Lower lobe of right lung (tissue), 2 donors: ENCODE measurements at regions not wholly inside any gene's neighbourhood (a gene's known extent, or its start where the extent isn't known, plus 50 kb on each side); places are given as distances from the start of the nearest gene placed in this dataset.

Experiments
- ATAC-seq, 2 donors: fragments of 200-7000 bp; cut with Tn5 transposase; one replicate each; pipeline ENCODE4 v1.9.1; 2020 to 2022; ENCODE audit warnings: mild to moderate bottlenecking in 2 of 2, moderate library complexity in 2 of 2
- DNase-seq: peaks from one replicate; pipeline ENCODE4 v3.0.0-alpha.2; 2020
- H3K27ac ChIP-seq: fragments of 200-600 bp; one replicate; pipeline ENCODE4 v1.8.0; 2022
- H3K27me3 ChIP-seq: fragments of 200-600 bp; one replicate; pipeline ENCODE4 v1.8.0; 2022; ENCODE audit warnings: low read depth
- H3K36me3 ChIP-seq: fragments of 200-600 bp; one replicate; pipeline ENCODE4 v1.8.0; 2022; ENCODE audit warnings: mild to moderate bottlenecking
- H3K4me1 ChIP-seq: fragments of 200-600 bp; one replicate; pipeline ENCODE4 v1.8.0; 2022
- H3K4me3 ChIP-seq: fragments of 200-600 bp; one replicate; pipeline ENCODE4 v1.8.0; 2022; ENCODE audit warnings: mild to moderate bottlenecking
- H3K9me3 ChIP-seq: fragments of 200-600 bp; one replicate; pipeline ENCODE4 v1.8.0; 2022
- intact Hi-C: fragments of 100-400 bp; cut with DNase I; formaldehyde crosslinking; loops from one replicate; pipeline ENCODE4 v1.11.0; 2022
- TF ChIP-seq, protein P1 (sequence below): fragments of 200-600 bp; IDR thresholded peaks from one replicate; pipeline ENCODE4 v1.8.0; 2022; ENCODE audit warnings: antibody characterized with exemption, mild to moderate bottlenecking
- donor health status: DM: no; HTN: yes; CAD: no; lungs with severe emphysema.

DNA sequence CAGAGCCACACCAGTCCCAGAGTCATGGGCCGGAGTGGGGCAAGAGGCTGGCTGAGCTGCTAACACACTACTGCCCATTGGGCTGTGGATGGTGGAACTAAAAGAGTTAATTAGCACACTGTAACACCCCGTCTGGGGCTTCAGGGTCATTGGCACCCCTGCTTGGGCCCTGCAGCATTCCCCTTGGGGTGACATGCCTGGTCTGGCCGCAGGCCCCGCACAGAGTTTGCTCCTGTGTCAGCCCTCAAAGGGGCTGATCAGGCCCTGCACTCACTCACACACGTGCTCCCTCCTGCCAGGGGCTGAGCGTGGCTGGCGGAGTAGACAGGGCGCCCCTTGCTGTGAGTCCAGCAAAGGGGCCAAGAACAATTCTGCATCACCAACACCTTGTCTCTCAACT is 1499.6 kb upstream of the TMEM132C start:
- Histone ChIP-seq H3K9me3 (peaks cover 14% of the 10 kb centered on the region), H3K27me3 (no peaks in the 10 kb centered on the region), H3K27ac (no peak overlapping the region), H3K4me3 (no peak overlapping the region), H3K4me1 (no peaks in the 10 kb centered on the region), H3K36me3 (no peaks in the 10 kb centered on the region)
- intact Hi-C loops, result no loop called here
- DNase-seq (no peak), ATAC-seq (peak in 1 of 2 donors; percentile 7)
- TF ChIP-seq, protein P1, sequence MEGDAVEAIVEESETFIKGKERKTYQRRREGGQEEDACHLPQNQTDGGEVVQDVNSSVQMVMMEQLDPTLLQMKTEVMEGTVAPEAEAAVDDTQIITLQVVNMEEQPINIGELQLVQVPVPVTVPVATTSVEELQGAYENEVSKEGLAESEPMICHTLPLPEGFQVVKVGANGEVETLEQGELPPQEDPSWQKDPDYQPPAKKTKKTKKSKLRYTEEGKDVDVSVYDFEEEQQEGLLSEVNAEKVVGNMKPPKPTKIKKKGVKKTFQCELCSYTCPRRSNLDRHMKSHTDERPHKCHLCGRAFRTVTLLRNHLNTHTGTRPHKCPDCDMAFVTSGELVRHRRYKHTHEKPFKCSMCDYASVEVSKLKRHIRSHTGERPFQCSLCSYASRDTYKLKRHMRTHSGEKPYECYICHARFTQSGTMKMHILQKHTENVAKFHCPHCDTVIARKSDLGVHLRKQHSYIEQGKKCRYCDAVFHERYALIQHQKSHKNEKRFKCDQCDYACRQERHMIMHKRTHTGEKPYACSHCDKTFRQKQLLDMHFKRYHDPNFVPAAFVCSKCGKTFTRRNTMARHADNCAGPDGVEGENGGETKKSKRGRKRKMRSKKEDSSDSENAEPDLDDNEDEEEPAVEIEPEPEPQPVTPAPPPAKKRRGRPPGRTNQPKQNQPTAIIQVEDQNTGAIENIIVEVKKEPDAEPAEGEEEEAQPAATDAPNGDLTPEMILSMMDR, result no peak

DNA sequence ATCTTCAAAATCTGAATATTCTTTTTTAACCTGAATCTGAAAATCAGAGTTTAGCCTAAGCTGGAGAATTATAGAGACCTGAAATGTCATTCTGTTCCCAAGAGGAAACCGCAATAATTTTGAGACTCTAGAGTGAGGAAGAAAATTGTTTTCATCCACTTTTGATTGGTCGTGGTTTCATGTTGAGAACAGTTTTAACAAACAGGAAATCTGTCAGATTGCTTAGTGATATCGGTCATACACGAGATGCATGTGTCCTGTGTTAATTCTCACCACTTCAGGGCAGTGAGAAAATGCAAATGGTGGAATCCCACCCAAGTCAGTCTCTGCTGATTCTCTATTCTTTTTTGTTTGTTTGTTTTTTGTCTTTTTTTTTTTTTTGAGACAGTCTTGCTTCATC is 1498.5 kb upstream of the TMEM132C start:
- no peaks in the 10 kb centered on the region for H3K36me3 ChIP-seq
- no peak for ATAC-seq
- intact Hi-C loops, result no loop called here

DNA sequence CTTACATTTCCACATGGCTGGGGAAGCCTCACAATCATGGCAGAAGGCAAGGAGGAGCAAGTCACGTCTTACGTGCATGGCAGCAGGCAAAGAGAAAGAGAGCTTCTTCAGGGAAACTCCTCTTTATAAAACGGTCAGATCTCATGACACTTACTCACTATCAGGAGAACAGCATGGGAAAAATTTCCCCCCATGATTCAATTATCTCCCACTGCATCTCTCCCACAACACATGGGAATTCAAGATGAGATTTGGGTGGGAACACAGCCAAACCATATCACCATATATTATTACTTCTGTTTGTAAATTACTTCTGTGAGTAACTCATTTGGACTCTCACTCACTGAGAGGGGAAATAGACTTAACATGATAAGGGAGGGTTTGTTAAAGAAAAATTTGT is 1496.8 kb upstream of the TMEM132C start:
- no peaks in the 10 kb centered on the region for H3K36me3 ChIP-seq
- DNase-seq (no peak), ATAC-seq (no peak)
- no peak overlapping the region for H3K4me3 ChIP-seq
- no peaks in the 10 kb centered on the region for H3K9me3 ChIP-seq
- intact Hi-C loops, result no loop called here
- H3K27me3 ChIP-seq, result no peaks in the 10 kb centered on the region
- H3K4me1 ChIP-seq, result no peaks in the 10 kb centered on the region
- TF ChIP-seq, protein P1, result no peak
- no peak overlapping the region for H3K27ac ChIP-seq

More for the DNA sequence above, 1498.5 kb upstream of the TMEM132C start:
- Histone ChIP-seq H3K4me3 (no peak overlapping the region), H3K9me3 (peaks cover 2% of the 10 kb centered on the region), H3K27ac (no peak overlapping the region), H3K4me1 (no peaks in the 10 kb centered on the region), H3K27me3 (no peaks in the 10 kb centered on the region)
- DNase-seq, result no peak
- TF ChIP-seq, protein P1, result no peak

DNA sequence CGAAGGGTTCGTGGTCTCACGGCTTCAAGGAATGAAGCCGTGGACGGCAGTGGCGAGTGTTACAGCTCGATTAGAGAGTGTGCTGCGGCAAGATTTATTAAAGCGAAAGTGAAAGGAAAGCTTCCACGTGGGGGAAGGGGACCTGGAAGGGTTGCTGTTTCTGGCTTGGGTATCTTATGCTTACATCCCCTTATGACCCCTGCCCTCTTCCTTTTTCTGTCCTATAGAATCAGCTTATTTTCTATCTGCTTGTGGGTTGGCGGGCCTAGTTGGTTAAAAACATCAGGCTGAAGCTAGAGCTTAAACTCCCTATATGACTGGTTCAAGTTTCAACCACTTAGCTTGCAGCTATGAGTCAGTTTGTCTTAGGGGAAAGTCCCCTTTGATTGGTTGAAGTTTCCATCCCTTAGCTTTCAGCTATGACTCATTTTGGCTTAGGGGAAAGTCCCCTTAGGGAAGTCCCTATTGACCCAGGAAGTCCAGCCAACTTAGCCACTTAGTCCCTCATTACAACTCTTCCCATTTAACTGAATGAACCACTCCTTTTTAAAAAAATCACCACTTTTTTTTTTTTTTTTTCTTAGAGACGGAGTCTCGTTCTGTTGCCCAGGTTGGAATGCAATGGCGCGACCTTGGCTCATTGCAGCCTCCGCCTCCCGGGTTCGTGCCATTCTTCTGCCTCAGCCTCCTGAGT is 1494.7 kb upstream of the TMEM132C start:
- intact Hi-C loops, result no loop called here
- Histone ChIP-seq H3K4me3 (peak overlapping the region; percentile 18), H3K9me3 (no peaks in the 10 kb centered on the region), H3K27ac (no peak overlapping the region), H3K4me1 (no peaks in the 10 kb centered on the region), H3K27me3 (no peaks in the 10 kb centered on the region), H3K36me3 (no peaks in the 10 kb centered on the region)
- TF ChIP-seq, protein P1, result no peak
- DNase-seq (no peak), ATAC-seq (peak in 1 of 2 donors; percentile 49)

DNA sequence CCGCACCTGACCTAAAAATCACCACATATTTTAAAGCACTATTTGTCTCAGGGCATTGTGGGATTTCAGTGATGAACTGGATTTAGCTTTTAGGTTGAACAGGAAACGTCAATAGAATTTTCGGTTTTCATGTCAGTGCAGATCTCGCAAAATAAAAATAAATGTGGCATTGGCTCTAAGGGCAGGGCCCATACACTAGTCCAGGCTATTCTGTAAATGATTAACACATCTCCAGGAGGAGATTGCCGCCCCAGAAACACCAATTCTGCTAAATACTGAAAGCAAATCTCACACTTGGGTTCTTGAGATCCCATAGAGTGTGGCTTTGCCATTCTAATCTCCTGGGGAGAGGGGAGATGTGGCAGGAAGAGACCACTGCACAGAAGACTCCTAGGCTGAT is 1494.0 kb upstream of the TMEM132C start:
- intact Hi-C loops, result no loop called here
- DNase-seq (no peak), ATAC-seq (no peak)
- TF ChIP-seq, protein P1, result no peak
- no peaks in the 10 kb centered on the region for H3K36me3 ChIP-seq
- no peaks in the 10 kb centered on the region for H3K9me3 ChIP-seq
- H3K27ac ChIP-seq, result no peak overlapping the region
- no peaks in the 10 kb centered on the region for H3K27me3 ChIP-seq
- no peaks in the 10 kb centered on the region for H3K4me1 ChIP-seq
- H3K4me3 ChIP-seq, result no peak overlapping the region
